Right atrium auricular region (tissue), 2 donors: ENCODE measurements at regions not wholly inside any gene's neighbourhood (a gene's known extent, or its start where the extent isn't known, plus 50 kb on each side); places are given as distances from the start of the nearest gene placed in this dataset.

ENCODE experiments used
- DNase-seq: peaks from one replicate; pipeline ENCODE4 v3.0.0-alpha.2; 2019; ENCODE audit warnings: low spot score
- H3K27ac ChIP-seq, 2 donors: fragments of 200-600 bp; sonication (generic); 1 replicate in 1 of 2; 2 replicates in 1 of 2; pipeline ENCODE4 v1.5.1; 2016 to 2019
- H3K27me3 ChIP-seq, 2 donors: fragments of 200-600 bp; sonication (generic); one replicate each; pipeline versions ENCODE4 v1.5.1 to v1.6.0; 2017 to 2019
- H3K36me3 ChIP-seq: fragments of 200-600 bp; sonication (generic); one replicate; pipeline ENCODE4 v1.5.1; 2016
- H3K4me1 ChIP-seq, 2 donors: fragments of 200-600 bp; sonication (generic); one replicate each; pipeline versions ENCODE4 v1.5.1 to v1.6.0; 2017 to 2019
- H3K4me3 ChIP-seq, 2 donors: fragments of 200-600 bp; sonication (generic); 1 replicate in 1 of 2; 2 replicates in 1 of 2; pipeline ENCODE4 v1.5.1; 2017 to 2019; ENCODE audit warnings: mild to moderate bottlenecking in 1 of 2, moderate library complexity in 1 of 2
- H3K9me3 ChIP-seq, 2 donors: fragments of 200-600 bp; sonication (generic); one replicate each; pipeline ENCODE4 v1.5.1; 2019
- CTCF ChIP-seq, 2 donors: fragments of 200-600 bp; sonication (generic); IDR thresholded peaks; one replicate each; pipeline ENCODE4 v1.5.1; 2019; ENCODE audit warnings: antibody characterized with exemption in 2 of 2

- H3K27ac ChIP-seq: no peak overlapping the region
- H3K27me3 ChIP-seq: no peaks in the 10 kb centered on the region
- no peaks in the 10 kb centered on the region for H3K36me3 ChIP-seq
- TF ChIP-seq CTCF (IDR thresholded peaks at IDR 0.05): no peak
- H3K9me3 ChIP-seq: peaks cover 0 to 6% of the 10 kb centered on the region in 2 donors
- no peak overlapping the region for H3K4me3 ChIP-seq
- no peak for DNase-seq
- no peaks in the 10 kb centered on the region for H3K4me1 ChIP-seq
Measured at GRCh38 chr4:182102576-182102975, 140.6 kb upstream of the TENM3 start.

GRCh38 chr4:182103614-182104319, 139.4 kb upstream of the TENM3 start:
- Histone ChIP-seq H3K27ac (no peak overlapping the region), H3K9me3 (no peaks in the 10 kb centered on the region), H3K27me3 (no peaks in the 10 kb centered on the region), H3K4me1 (no peaks in the 10 kb centered on the region), H3K36me3 (no peaks in the 10 kb centered on the region), H3K4me3 (no peak overlapping the region)
- TF ChIP-seq CTCF (IDR thresholded peaks at IDR 0.05): no peak
- no peak for DNase-seq

GRCh38 chr4:182105416-182105815, 137.8 kb upstream of the TENM3 start:
- no peak overlapping the region for H3K4me3 ChIP-seq
- DNase-seq: no peak
- H3K27me3 ChIP-seq: no peaks in the 10 kb centered on the region
- no peaks in the 10 kb centered on the region for H3K4me1 ChIP-seq
- H3K9me3 ChIP-seq: no peaks in the 10 kb centered on the region
- H3K27ac ChIP-seq: no peak overlapping the region
- TF ChIP-seq CTCF (IDR thresholded peaks at IDR 0.05): no peak
- H3K36me3 ChIP-seq: no peaks in the 10 kb centered on the region

GRCh38 chr4:182107931-182108330, 135.3 kb upstream of the TENM3 start:
- H3K27ac ChIP-seq: no peak overlapping the region
- H3K9me3 ChIP-seq: no peaks in the 10 kb centered on the region
- no peak for TF ChIP-seq CTCF (IDR thresholded peaks at IDR 0.05)
- no peaks in the 10 kb centered on the region for H3K27me3 ChIP-seq
- H3K4me1 ChIP-seq: no peaks in the 10 kb centered on the region
- DNase-seq: no peak
- no peak overlapping the region for H3K4me3 ChIP-seq
- H3K36me3 ChIP-seq: no peaks in the 10 kb centered on the region

GRCh38 chr4:182111586-182111985, 131.6 kb upstream of the TENM3 start:
- no peak for TF ChIP-seq CTCF (IDR thresholded peaks at IDR 0.05)
- Histone ChIP-seq H3K4me3 (no peak overlapping the region), H3K36me3 (no peaks in the 10 kb centered on the region), H3K27me3 (no peaks in the 10 kb centered on the region), H3K27ac (no peak overlapping the region), H3K4me1 (no peaks in the 10 kb centered on the region), H3K9me3 (no peaks in the 10 kb centered on the region)
- no peak for DNase-seq

GRCh38 chr4:182113779-182114178, 129.4 kb upstream of the TENM3 start:
- TF ChIP-seq CTCF (IDR thresholded peaks at IDR 0.05): no peak
- Histone ChIP-seq H3K4me3 (no peak overlapping the region), H3K4me1 (no peaks in the 10 kb centered on the region), H3K36me3 (no peaks in the 10 kb centered on the region), H3K27me3 (no peaks in the 10 kb centered on the region), H3K9me3 (peaks cover 0 to 13% of the 10 kb centered on the region in 2 donors), H3K27ac (no peak overlapping the region)
- DNase-seq: no peak
